ENCODE measurements at regions not wholly inside any gene's neighbourhood (a gene's known extent, or its start where the extent isn't known, plus 50 kb on each side); places are given as distances from the start of the nearest gene placed in this dataset.

- no peak overlapping the region for H3K9ac ChIP-seq (ENCODE audit: low read depth, low read length)
- H3K36me3 ChIP-seq (ENCODE audit: insufficient read depth, low read length), result no peaks in the 10 kb centered on the region
- H3K4me3 ChIP-seq (ENCODE audit: low read length), result no peak overlapping the region
- H3K4me1 ChIP-seq (ENCODE audit: control insufficient read depth, insufficient read depth, low read length), result peaks cover 18% of the 10 kb centered on the region
- peaks cover 3% of the 10 kb centered on the region for H3K9me3 ChIP-seq (replicated peaks; ENCODE audit: low read length)
- H3K27me3 ChIP-seq (ENCODE audit: control insufficient read depth, insufficient read depth, low read length), result no peaks in the 10 kb centered on the region
- H3K4me2 ChIP-seq (ENCODE audit: low read length), result no peak overlapping the region
Observed at GRCh38 chr4:158025131-158025530, 147.7 kb downstream of the GASK1B start.

DNA sequence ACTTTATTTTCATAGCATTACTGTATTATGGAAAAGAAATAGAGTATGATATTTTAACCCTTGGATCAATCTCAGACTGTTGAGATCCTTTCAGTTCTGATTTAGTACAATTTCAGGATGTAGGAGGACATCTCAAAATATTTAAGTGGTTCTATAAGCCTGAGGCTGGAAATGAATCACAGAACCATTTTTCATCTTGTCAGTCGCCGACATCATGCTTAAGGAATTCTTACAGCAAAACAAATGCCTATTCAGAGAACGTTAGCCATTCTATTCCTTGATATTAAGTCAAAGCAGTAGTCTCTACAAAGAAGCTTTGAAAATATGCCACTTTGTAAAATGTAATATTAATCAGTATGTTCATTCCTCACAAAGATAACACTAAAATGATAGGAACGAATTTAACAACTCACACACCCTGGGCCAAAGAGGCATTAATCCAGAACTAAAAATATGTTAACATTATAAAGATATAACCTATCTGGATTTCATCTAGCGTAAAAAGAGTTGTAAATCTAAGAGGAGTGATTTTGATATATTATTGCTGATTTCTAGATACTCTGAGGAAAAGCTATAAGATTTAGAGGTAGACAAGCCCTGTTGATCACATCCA is 152.0 kb downstream of the GASK1B start:
- Histone ChIP-seq H3K9me3 (replicated peaks; ENCODE audit: low read length) (no peaks in the 10 kb centered on the region), H3K4me3 (ENCODE audit: low read length) (peak overlapping the region; percentile 37), H3K4me1 (ENCODE audit: control insufficient read depth, insufficient read depth, low read length) (peaks cover 51% of the 10 kb centered on the region), H3K4me2 (ENCODE audit: low read length) (peak overlapping the region; percentile 66), H3K27me3 (ENCODE audit: control insufficient read depth, insufficient read depth, low read length) (no peaks in the 10 kb centered on the region), H3K9ac (ENCODE audit: low read depth, low read length) (peak overlapping the region; percentile 79), H3K36me3 (ENCODE audit: insufficient read depth, low read length) (no peaks in the 10 kb centered on the region)

- H3K4me1 ChIP-seq (ENCODE audit: control insufficient read depth, insufficient read depth, low read length), result peaks cover 56% of the 10 kb centered on the region
- H3K9me3 ChIP-seq (replicated peaks; ENCODE audit: low read length), result no peaks in the 10 kb centered on the region
- H3K9ac ChIP-seq (ENCODE audit: low read depth, low read length), result peak overlapping the region; percentile 79
- peak overlapping the region; percentile 37 for H3K4me3 ChIP-seq (ENCODE audit: low read length)
- no peaks in the 10 kb centered on the region for H3K36me3 ChIP-seq (ENCODE audit: insufficient read depth, low read length)
- H3K27me3 ChIP-seq (ENCODE audit: control insufficient read depth, insufficient read depth, low read length), result no peaks in the 10 kb centered on the region
- peak overlapping the region; percentile 66 for H3K4me2 ChIP-seq (ENCODE audit: low read length)
Observed at GRCh38 chr4:158020176-158020575, 152.6 kb downstream of the GASK1B start.

- peaks cover 68% of the 10 kb centered on the region for H3K4me1 ChIP-seq (ENCODE audit: control insufficient read depth, insufficient read depth, low read length)
- H3K4me3 ChIP-seq (ENCODE audit: low read length), result no peak overlapping the region
Observed at GRCh38 chr4:158018831-158019230, 154.0 kb downstream of the GASK1B start.

GRCh38 chr4:158018221-158018830 is 154.5 kb downstream of the GASK1B start:
- H3K4me3 ChIP-seq (ENCODE audit: low read length), result no peak overlapping the region
- H3K4me1 ChIP-seq (ENCODE audit: control insufficient read depth, insufficient read depth, low read length), result peaks cover 70% of the 10 kb centered on the region

More at GRCh38 chr4:158018831-158019230, 154.0 kb downstream of the GASK1B start:
- H3K9me3 ChIP-seq (replicated peaks; ENCODE audit: low read length), result no peaks in the 10 kb centered on the region
- no peaks in the 10 kb centered on the region for H3K36me3 ChIP-seq (ENCODE audit: insufficient read depth, low read length)
- H3K9ac ChIP-seq (ENCODE audit: low read depth, low read length), result no peak overlapping the region
- H3K4me2 ChIP-seq (ENCODE audit: low read length), result peak overlapping the region; percentile 13
- no peaks in the 10 kb centered on the region for H3K27me3 ChIP-seq (ENCODE audit: control insufficient read depth, insufficient read depth, low read length)

GRCh38 chr4:158016511-158016910 is 156.3 kb downstream of the GASK1B start:
- peaks cover 70% of the 10 kb centered on the region for H3K4me1 ChIP-seq (ENCODE audit: control insufficient read depth, insufficient read depth, low read length)

More at GRCh38 chr4:158018221-158018830, 154.5 kb downstream of the GASK1B start:
- H3K27me3 ChIP-seq (ENCODE audit: control insufficient read depth, insufficient read depth, low read length), result no peaks in the 10 kb centered on the region
- H3K36me3 ChIP-seq (ENCODE audit: insufficient read depth, low read length), result no peaks in the 10 kb centered on the region
- H3K4me2 ChIP-seq (ENCODE audit: low read length), result peak overlapping the region; percentile 13
- peak overlapping the region; percentile 2 for H3K9ac ChIP-seq (ENCODE audit: low read depth, low read length)
- H3K9me3 ChIP-seq (replicated peaks; ENCODE audit: low read length), result no peaks in the 10 kb centered on the region

DNA sequence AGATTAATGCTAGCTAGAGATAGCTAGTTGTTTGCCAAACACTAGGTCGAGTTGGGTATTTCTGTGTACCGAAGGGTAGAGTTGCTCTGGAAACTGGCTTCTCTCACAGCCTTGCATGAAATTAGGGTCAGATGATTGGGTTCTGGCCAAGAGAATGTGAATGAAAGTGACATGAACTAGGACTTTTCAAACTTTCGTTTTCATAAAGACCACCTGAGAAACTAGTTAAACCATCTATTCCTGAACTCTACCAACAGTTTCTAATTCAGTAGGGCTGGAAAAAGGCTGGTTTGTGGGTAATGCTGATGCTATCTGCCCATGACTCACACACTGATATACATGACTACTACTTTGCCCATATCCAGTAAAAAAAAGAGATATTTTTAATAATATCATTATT is 157.6 kb downstream of the GASK1B start:
- Histone ChIP-seq H3K27me3 (ENCODE audit: control insufficient read depth, insufficient read depth, low read length) (no peaks in the 10 kb centered on the region), H3K4me2 (ENCODE audit: low read length) (peak overlapping the region; percentile 55), H3K9ac (ENCODE audit: low read depth, low read length) (peak overlapping the region; percentile 39), H3K4me3 (ENCODE audit: low read length) (no peak overlapping the region), H3K4me1 (ENCODE audit: control insufficient read depth, insufficient read depth, low read length) (peaks cover 61% of the 10 kb centered on the region), H3K36me3 (ENCODE audit: insufficient read depth, low read length) (no peaks in the 10 kb centered on the region), H3K9me3 (replicated peaks; ENCODE audit: low read length) (no peaks in the 10 kb centered on the region)

More at GRCh38 chr4:158016511-158016910, 156.3 kb downstream of the GASK1B start:
- no peak overlapping the region for H3K9ac ChIP-seq (ENCODE audit: low read depth, low read length)
- H3K4me3 ChIP-seq (ENCODE audit: low read length), result no peak overlapping the region
- no peaks in the 10 kb centered on the region for H3K36me3 ChIP-seq (ENCODE audit: insufficient read depth, low read length)
- no peaks in the 10 kb centered on the region for H3K9me3 ChIP-seq (replicated peaks; ENCODE audit: low read length)
- H3K4me2 ChIP-seq (ENCODE audit: low read length), result peak overlapping the region; percentile 61
- H3K27me3 ChIP-seq (ENCODE audit: control insufficient read depth, insufficient read depth, low read length), result no peaks in the 10 kb centered on the region

DNA sequence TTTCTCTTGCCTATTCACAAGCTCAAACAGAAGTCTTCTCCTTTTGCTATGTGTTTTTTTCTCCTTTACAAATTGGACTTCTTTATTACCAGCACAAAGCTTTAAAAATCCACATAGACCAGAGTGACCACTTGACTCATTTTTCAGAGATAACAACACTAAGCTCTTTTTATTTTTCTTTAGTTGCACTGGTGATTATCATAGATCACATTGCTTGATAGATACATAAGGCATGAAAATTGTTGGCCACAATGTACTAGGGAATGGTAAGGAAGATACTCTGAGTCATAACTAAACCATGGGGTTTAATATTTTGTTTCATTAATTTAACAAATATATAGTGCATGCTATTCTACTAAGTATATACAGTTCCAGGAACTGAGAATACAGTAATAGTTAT is 159.0 kb downstream of the GASK1B start:
- Histone ChIP-seq H3K36me3 (ENCODE audit: insufficient read depth, low read length) (no peaks in the 10 kb centered on the region), H3K4me1 (ENCODE audit: control insufficient read depth, insufficient read depth, low read length) (peaks cover 56% of the 10 kb centered on the region), H3K4me3 (ENCODE audit: low read length) (no peak overlapping the region), H3K9ac (ENCODE audit: low read depth, low read length) (no peak overlapping the region), H3K27me3 (ENCODE audit: control insufficient read depth, insufficient read depth, low read length) (no peaks in the 10 kb centered on the region), H3K4me2 (ENCODE audit: low read length) (no peak overlapping the region), H3K9me3 (replicated peaks; ENCODE audit: low read length) (no peaks in the 10 kb centered on the region)

GRCh38 chr4:158010361-158010760 is 162.5 kb downstream of the GASK1B start:
- Histone ChIP-seq H3K9me3 (replicated peaks; ENCODE audit: low read length) (no peaks in the 10 kb centered on the region), H3K36me3 (ENCODE audit: insufficient read depth, low read length) (no peaks in the 10 kb centered on the region), H3K27me3 (ENCODE audit: control insufficient read depth, insufficient read depth, low read length) (no peaks in the 10 kb centered on the region), H3K4me3 (ENCODE audit: low read length) (no peak overlapping the region), H3K9ac (ENCODE audit: low read depth, low read length) (no peak overlapping the region), H3K4me2 (ENCODE audit: low read length) (no peak overlapping the region), H3K4me1 (ENCODE audit: control insufficient read depth, insufficient read depth, low read length) (peaks cover 52% of the 10 kb centered on the region)

DNA sequence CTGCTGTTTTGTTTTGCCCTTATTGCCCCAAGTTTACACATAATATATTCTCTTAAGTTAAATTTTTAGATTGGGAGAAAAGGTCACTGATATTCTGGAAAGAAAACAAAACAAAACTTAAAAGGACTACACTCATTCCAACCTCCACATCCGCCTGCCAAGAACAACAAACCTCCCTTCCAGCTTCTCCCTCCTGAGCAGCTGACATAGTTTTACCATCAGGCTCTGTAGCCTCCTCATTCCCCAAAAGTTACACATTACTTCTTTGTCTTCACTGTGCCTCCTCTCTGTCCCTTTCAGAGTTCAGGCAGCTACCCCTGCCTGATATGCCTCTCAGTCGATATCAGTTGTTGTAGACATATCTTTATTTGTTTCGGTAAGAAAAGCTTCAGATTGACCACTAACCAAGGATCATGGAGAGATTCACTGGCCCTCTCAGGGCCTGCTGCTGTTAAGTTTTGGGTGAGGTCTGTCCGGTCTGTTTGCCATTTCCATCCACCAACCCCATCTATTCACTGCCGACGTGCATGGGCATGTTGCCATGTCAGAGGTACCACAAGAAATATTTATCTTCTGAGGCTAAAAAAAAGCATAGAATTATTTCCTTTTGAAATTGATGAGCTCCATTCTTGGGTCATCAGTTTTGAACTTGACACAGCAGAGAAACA is 164.1 kb downstream of the GASK1B start:
- Histone ChIP-seq H3K36me3 (ENCODE audit: insufficient read depth, low read length) (no peaks in the 10 kb centered on the region), H3K4me2 (ENCODE audit: low read length) (peak overlapping the region; percentile 1), H3K4me1 (ENCODE audit: control insufficient read depth, insufficient read depth, low read length) (peaks cover 40% of the 10 kb centered on the region), H3K4me3 (ENCODE audit: low read length) (no peak overlapping the region), H3K9ac (ENCODE audit: low read depth, low read length) (no peak overlapping the region), H3K9me3 (replicated peaks; ENCODE audit: low read length) (no peaks in the 10 kb centered on the region), H3K27me3 (ENCODE audit: control insufficient read depth, insufficient read depth, low read length) (no peaks in the 10 kb centered on the region)

- Histone ChIP-seq H3K27me3 (ENCODE audit: control insufficient read depth, insufficient read depth, low read length) (no peaks in the 10 kb centered on the region), H3K9ac (ENCODE audit: low read depth, low read length) (no peak overlapping the region), H3K4me1 (ENCODE audit: control insufficient read depth, insufficient read depth, low read length) (peaks cover 33% of the 10 kb centered on the region), H3K4me2 (ENCODE audit: low read length) (no peak overlapping the region), H3K36me3 (ENCODE audit: insufficient read depth, low read length) (no peaks in the 10 kb centered on the region), H3K4me3 (ENCODE audit: low read length) (no peak overlapping the region), H3K9me3 (replicated peaks; ENCODE audit: low read length) (no peaks in the 10 kb centered on the region)
Observed at GRCh38 chr4:158007566-158007965, 165.3 kb downstream of the GASK1B start.
